Ovary (tissue), 7 donors: ENCODE measurements at regions not wholly inside any gene's neighbourhood (a gene's known extent, or its start where the extent isn't known, plus 50 kb on each side); places are given as distances from the start of the nearest gene placed in this dataset.

ENCODE experiments used
- DNase-seq, 5 donors: peaks; one replicate each; pipeline ENCODE4 v3.0.0-alpha.2; 2019 to 2020
- H3K27ac ChIP-seq, 2 donors: fragments of 200-600 bp; one replicate each; pipeline versions ENCODE4 v1.5.1 to v1.8.0; 2019 to 2022
- H3K27me3 ChIP-seq: fragments of 200-600 bp; one replicate; pipeline ENCODE4 v1.8.0; 2022
- H3K36me3 ChIP-seq: fragments of 200-600 bp; sonication (generic); one replicate; pipeline ENCODE4 v1.5.1; 2019
- H3K4me1 ChIP-seq: one replicate; pipeline ENCODE4 v1.8.1; 2013; ENCODE audit warnings: mild to moderate bottlenecking, moderate library complexity; ENCODE audit not compliant: insufficient read depth
- H3K4me3 ChIP-seq: fragments of 200-600 bp; sonication (generic); one replicate; pipeline ENCODE4 v1.5.1; 2017
- H3K9me3 ChIP-seq, 2 donors: fragments of 200-600 bp in 1 of 2; sonication (generic) in 1 of 2; one replicate each; pipeline versions ENCODE4 v1.5.1 to v1.8.1; 2013 to 2019; ENCODE audit warnings: mild to moderate bottlenecking in 1 of 2, moderate library complexity in 1 of 2
- EP300 ChIP-seq: sonication (generic); formaldehyde crosslinking; IDR thresholded peaks from one replicate; pipeline ENCODE4 v1.6.1; 2017; ENCODE audit warnings: antibody characterized with exemption
- POLR2A ChIP-seq: fragments of 450-650 bp; IDR thresholded peaks from one replicate; pipeline ENCODE4 v1.6.1; 2017; ENCODE audit warnings: antibody characterized with exemption, mild to moderate bottlenecking, moderate library complexity
- WGBS, 3 donors: extraction: QIAGEN DNeasy Blood & Tissue Kit in 1 of 3; methylation state at CpG; one replicate each; pipeline versions ENCODE4 v1.1.5 to v1.1.7; 2013 to 2017; 5-methylcytosine and 5-hydroxymethylcytosine counted together
- intact Hi-C, 4 donors: fragments of 100-400 bp; cut with DNase I; formaldehyde crosslinking; loops; one replicate each; pipeline versions ENCODE4 v1.11.0 to v1.15.1; 2022 to 2023
- TF ChIP-seq, protein P1 (sequence below), 3 donors: fragments of 450-650 bp in 2 of 3; fragments of 200-600 bp in 1 of 3; IDR thresholded peaks; one replicate each; pipeline versions ENCODE4 v1.5.1 to v1.8.0; 2016 to 2022; ENCODE audit warnings: antibody characterized with exemption in 3 of 3, mild to moderate bottlenecking in 1 of 3
- donor health status: DM: no; HTN: no; CAD: no; lungs with moderate emphysema.
- donor health status: DM: no; HTN: no; CAD: no.
- donor health status: Bipolar disorder and iron deficiency.
- donor health status: DM: no; HTN: no; CAD: no.
- donor health status: DM: yes; HTN: yes; CAD: no.

DNA sequence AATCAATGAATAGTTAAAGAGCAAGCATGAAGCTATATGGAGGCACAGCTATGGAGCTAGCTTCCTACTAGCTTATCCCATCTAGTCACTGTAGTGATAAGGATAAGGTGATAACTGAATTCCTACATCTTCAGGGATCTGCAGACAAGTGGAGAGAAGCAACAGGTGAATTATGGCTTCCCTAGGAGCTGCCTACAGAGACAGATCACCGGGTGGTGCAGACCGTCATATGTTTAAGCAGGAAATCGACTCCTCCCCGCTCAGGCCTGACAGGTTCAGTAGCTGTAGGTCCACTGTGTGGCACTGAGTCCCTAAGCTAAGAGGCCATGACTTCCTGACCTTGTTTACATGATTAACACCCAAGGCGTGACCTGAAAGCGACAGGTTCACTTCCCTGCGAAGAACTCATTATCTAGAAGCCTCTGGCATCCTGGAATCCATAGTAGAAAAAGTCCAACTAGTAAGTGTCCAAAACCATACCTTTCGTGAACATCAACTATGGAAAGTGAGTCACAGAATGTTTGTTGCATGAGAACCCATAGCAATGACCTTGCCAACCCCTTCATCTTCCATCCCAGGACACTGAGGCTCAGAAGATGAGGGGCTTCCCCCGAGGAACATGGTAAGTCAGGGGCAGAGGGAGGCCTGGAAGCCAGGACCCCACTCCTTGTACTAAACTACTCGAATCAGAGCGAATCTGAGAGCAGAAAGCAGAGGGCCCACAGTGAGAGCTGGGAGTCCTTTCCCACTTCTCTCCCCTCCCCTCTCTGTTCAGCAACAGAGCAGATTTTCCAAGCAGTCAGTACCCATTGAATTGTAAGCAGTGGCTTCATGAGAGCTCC, 75.4 kb upstream of the CCND2 start:
- whole genome bisulfite sequencing, 3 donors, result 76 to 80% (median 76%) methylated on average over 11 of the region's 11 CpGs
- no peak for DNase-seq
- TF ChIP-seq POLR2A (no peak), EP300 (no peak)
- TF ChIP-seq, protein P1, sequence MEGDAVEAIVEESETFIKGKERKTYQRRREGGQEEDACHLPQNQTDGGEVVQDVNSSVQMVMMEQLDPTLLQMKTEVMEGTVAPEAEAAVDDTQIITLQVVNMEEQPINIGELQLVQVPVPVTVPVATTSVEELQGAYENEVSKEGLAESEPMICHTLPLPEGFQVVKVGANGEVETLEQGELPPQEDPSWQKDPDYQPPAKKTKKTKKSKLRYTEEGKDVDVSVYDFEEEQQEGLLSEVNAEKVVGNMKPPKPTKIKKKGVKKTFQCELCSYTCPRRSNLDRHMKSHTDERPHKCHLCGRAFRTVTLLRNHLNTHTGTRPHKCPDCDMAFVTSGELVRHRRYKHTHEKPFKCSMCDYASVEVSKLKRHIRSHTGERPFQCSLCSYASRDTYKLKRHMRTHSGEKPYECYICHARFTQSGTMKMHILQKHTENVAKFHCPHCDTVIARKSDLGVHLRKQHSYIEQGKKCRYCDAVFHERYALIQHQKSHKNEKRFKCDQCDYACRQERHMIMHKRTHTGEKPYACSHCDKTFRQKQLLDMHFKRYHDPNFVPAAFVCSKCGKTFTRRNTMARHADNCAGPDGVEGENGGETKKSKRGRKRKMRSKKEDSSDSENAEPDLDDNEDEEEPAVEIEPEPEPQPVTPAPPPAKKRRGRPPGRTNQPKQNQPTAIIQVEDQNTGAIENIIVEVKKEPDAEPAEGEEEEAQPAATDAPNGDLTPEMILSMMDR (IDR thresholded peaks at IDR 0.05), result no peak
- no peaks in the 10 kb centered on the region for H3K36me3 ChIP-seq
- H3K27me3 ChIP-seq, result no peaks in the 10 kb centered on the region
- H3K9me3 ChIP-seq, result no peaks in the 10 kb centered on the region
- intact Hi-C loops, result loop anchor here in 1 of 4 donors (1.0 kb wide), 1 partner anchor 33 kb away; no protein-coding TSS in a partner anchor
- no peak overlapping the region for H3K4me3 ChIP-seq
- no peaks in the 10 kb centered on the region for H3K4me1 ChIP-seq
- no peak overlapping the region for H3K27ac ChIP-seq

DNA sequence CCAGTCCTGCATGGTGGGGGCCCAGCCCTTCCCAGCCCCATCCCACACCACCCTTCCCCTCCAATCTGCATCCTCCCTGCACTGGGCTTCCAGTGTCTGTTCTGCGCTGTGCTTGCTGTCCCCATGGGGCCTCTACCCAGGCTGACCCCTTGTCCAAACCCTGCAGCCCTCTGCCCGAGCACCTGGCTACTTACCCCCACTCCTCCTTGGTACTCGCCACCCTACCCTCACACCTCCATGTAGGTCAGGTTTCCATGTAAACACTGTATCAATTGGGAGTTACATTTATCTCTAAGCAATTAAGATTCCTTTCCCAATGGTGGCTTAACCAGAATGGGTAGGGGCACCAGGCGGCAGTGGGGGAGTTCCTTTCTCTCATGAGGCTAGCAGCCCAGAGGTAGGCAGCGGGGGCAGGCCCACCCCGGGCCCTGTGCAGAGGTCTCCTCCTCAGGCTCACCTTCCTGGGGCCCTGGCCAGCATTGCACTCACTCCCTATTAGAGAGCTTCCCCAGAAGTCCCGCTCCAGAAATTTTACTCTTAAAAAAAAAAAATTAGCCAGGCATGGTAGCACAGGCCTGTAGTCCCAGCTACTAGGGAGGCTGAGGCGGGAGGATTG, 76.6 kb upstream of the CCND2 start:
- WGBS, 3 donors, result 69 to 79% (median 77%) methylated on average over 8 of the region's 8 CpGs
- intact Hi-C loops, result loop anchor here in 1 of 4 donors (1.0 kb wide), 1 partner anchor 32 kb away; no protein-coding TSS in a partner anchor
- no peak overlapping the region for H3K27ac ChIP-seq
- TF ChIP-seq POLR2A, result no peak
- no peak for TF ChIP-seq EP300
- TF ChIP-seq, protein P1 (IDR thresholded peaks at IDR 0.05), result no peak
- no peak overlapping the region for H3K4me3 ChIP-seq
- no peaks in the 10 kb centered on the region for H3K4me1 ChIP-seq
- H3K9me3 ChIP-seq, result no peaks in the 10 kb centered on the region
- H3K36me3 ChIP-seq, result no peaks in the 10 kb centered on the region
- H3K27me3 ChIP-seq, result no peaks in the 10 kb centered on the region
- no peak for DNase-seq

DNA sequence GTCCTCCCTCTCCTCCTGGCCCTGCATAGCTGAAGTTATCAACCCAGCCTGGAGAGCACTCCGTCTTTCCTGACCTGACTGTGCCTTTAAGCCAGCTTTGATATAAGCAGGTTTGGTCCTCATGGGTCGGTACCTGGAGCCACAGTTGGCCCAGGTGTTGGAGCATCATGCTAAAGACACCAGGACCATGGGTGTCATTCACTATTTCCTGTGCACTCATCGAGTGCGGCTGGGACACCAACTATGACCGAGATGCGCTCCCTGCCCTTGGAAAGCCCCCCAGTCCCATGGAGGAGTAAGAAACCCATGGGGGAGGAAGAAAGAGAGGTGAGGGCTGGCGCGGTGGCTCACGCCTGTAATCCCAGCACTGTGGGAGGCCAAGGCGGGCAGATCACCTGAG, 78.9 kb upstream of the CCND2 start:
- no peaks in the 10 kb centered on the region for H3K27me3 ChIP-seq
- TF ChIP-seq, protein P1 (IDR thresholded peaks at IDR 0.05), result no peak
- no peak for TF ChIP-seq EP300
- no peak for TF ChIP-seq POLR2A

DNA sequence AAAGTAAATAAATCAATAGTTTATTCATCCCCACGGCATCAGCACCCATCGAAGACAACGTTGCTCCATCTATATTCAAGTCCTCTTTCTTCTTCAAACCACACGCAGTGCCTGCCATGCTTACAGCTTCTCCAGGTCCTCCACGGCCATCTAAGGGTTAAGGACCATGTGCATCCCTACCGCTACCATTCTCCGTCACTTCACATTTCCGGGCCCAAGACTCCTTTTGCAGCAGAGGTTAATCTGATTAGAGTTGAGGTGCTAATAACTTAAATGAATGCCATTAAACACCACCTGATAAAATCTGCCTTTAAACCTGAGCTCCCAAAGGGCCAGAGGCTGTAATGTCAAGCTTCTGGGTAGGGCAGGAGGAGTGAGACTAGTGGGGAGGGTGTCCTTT, 79.7 kb upstream of the CCND2 start:
- intact Hi-C loops, result no loop called here
- DNase-seq, result no peak
- Histone ChIP-seq H3K4me3 (no peak overlapping the region), H3K27me3 (no peaks in the 10 kb centered on the region), H3K4me1 (no peaks in the 10 kb centered on the region), H3K9me3 (no peaks in the 10 kb centered on the region), H3K36me3 (no peaks in the 10 kb centered on the region), H3K27ac (no peak overlapping the region)
- TF ChIP-seq, protein P1 (IDR thresholded peaks at IDR 0.05), result no peak
- no peak for TF ChIP-seq POLR2A
- TF ChIP-seq EP300, result no peak
- WGBS, 3 donors, result 16 to 19% (median 19%) methylated on average over 8 of the region's 8 CpGs

More for the DNA sequence above, 78.9 kb upstream of the CCND2 start:
- Histone ChIP-seq H3K9me3 (no peaks in the 10 kb centered on the region), H3K36me3 (no peaks in the 10 kb centered on the region), H3K4me1 (no peaks in the 10 kb centered on the region), H3K4me3 (no peak overlapping the region), H3K27ac (no peak overlapping the region)
- 80 to 92% (median 83%) methylated on average over 10 of the region's 10 CpGs for WGBS, 3 donors
- intact Hi-C loops, result no loop called here
- DNase-seq, result no peak
